Activated T-cell treated with anti-CD3 and anti-CD28 coated beads for 1 hour (primary cell): ENCODE measurements at regions not wholly inside any gene's neighbourhood (a gene's known extent, or its start where the extent isn't known, plus 50 kb on each side); places are given as distances from the start of the nearest gene placed in this dataset.
"Not testable (repeated sequence)": the region's sequence is repeated elsewhere in the genome, so short reads cannot be mapped to it uniquely, and the experiment has no call there.

Experiments used
- DNase-seq: peaks from one replicate; pipeline ENCODE4 v3.0.0-alpha.2; 2020; ENCODE audit warnings: low read depth

- no peak for DNase-seq
These were observed 1444.5 kb upstream of the FLRT2 start for GRCh38 chr14:84085493-84085892.

- no peak for DNase-seq
These were observed 1443.2 kb upstream of the FLRT2 start for GRCh38 chr14:84086714-84087113.

- no peak for DNase-seq
These were observed 1441.9 kb upstream of the FLRT2 start for GRCh38 chr14:84087986-84088531.

GRCh38 chr14:84090837-84091236 is 1439.1 kb upstream of the FLRT2 start:
- no peak for DNase-seq

GRCh38 chr14:84095681-84096080 is 1434.3 kb upstream of the FLRT2 start:
- DNase-seq = no peak

- no peak for DNase-seq
These were observed 1431.7 kb upstream of the FLRT2 start for GRCh38 chr14:84098261-84098660.

- not testable (repeated sequence) for DNase-seq
These were observed 1430.4 kb upstream of the FLRT2 start for GRCh38 chr14:84099560-84099959.

GRCh38 chr14:84107835-84108343 is 1422.1 kb upstream of the FLRT2 start:
- no peak for DNase-seq

GRCh38 chr14:84108746-84109457 is 1421.0 kb upstream of the FLRT2 start:
- DNase-seq = no peak

GRCh38 chr14:84112589-84112988 is 1417.4 kb upstream of the FLRT2 start:
- DNase-seq = no peak

GRCh38 chr14:84125676-84126075 is 1404.3 kb upstream of the FLRT2 start:
- no peak for DNase-seq

GRCh38 chr14:84127495-84127894 is 1402.4 kb upstream of the FLRT2 start:
- no peak for DNase-seq

- DNase-seq = no peak
These were observed 1401.9 kb upstream of the FLRT2 start for GRCh38 chr14:84128050-84128449.

- no peak for DNase-seq
These were observed 1400.9 kb upstream of the FLRT2 start for GRCh38 chr14:84129007-84129406.

- DNase-seq = no peak
These were observed 1400.0 kb upstream of the FLRT2 start for GRCh38 chr14:84129941-84130340.

GRCh38 chr14:84131924-84132323 is 1398.0 kb upstream of the FLRT2 start:
- DNase-seq = no peak

GRCh38 chr14:84144166-84144565 is 1385.8 kb upstream of the FLRT2 start:
- DNase-seq = no peak

GRCh38 chr14:84152452-84152851 is 1377.5 kb upstream of the FLRT2 start:
- no peak for DNase-seq

- DNase-seq = no peak
These were observed 1367.3 kb upstream of the FLRT2 start for GRCh38 chr14:84162633-84163032.

- DNase-seq = no peak
These were observed 1362.9 kb upstream of the FLRT2 start for GRCh38 chr14:84167026-84167425.

GRCh38 chr14:84180336-84180735 is 1349.6 kb upstream of the FLRT2 start:
- DNase-seq = no peak

GRCh38 chr14:84181072-84181471 is 1348.9 kb upstream of the FLRT2 start:
- DNase-seq = no peak

- no peak for DNase-seq
These were observed 1334.4 kb upstream of the FLRT2 start for GRCh38 chr14:84195514-84195913.

- DNase-seq = no peak
These were observed 1332.2 kb upstream of the FLRT2 start for GRCh38 chr14:84197704-84198103.
